Upper lobe of right lung (tissue), 1 donor: ENCODE measurements at regions not wholly inside any gene's neighbourhood (a gene's known extent, or its start where the extent isn't known, plus 50 kb on each side); places are given as distances from the start of the nearest gene placed in this dataset.

Experiments
- ATAC-seq: fragments of 200-7000 bp; cut with Tn5 transposase; one replicate; pipeline ENCODE4 v1.9.1; 2020; ENCODE audit warnings: mild to moderate bottlenecking, moderate library complexity
- DNase-seq: peaks from one replicate; pipeline ENCODE4 v3.0.0-alpha.2; 2020
- H3K27ac ChIP-seq: fragments of 200-600 bp; one replicate; pipeline ENCODE4 v1.8.0; 2022
- H3K27me3 ChIP-seq: fragments of 200-600 bp; one replicate; pipeline ENCODE4 v1.8.0; 2022; ENCODE audit warnings: mild to moderate bottlenecking
- H3K36me3 ChIP-seq: fragments of 200-600 bp; one replicate; pipeline ENCODE4 v1.8.0; 2022
- H3K4me1 ChIP-seq: fragments of 200-600 bp; one replicate; pipeline ENCODE4 v1.8.0; 2022
- H3K4me3 ChIP-seq: fragments of 200-600 bp; one replicate; pipeline ENCODE4 v1.8.0; 2022; ENCODE audit warnings: mild to moderate bottlenecking
- H3K9me3 ChIP-seq: fragments of 200-600 bp; one replicate; pipeline ENCODE4 v1.8.0; 2022
- CTCF ChIP-seq: fragments of 200-600 bp; IDR thresholded peaks from one replicate; pipeline ENCODE4 v1.8.0; 2022; ENCODE audit warnings: antibody characterized with exemption
- intact Hi-C: fragments of 100-400 bp; cut with DNase I; formaldehyde crosslinking; loops from one replicate; pipeline ENCODE4 v1.11.0; 2022
- donor health status: DM: no; HTN: yes; CAD: no; lungs with severe emphysema.

DNA sequence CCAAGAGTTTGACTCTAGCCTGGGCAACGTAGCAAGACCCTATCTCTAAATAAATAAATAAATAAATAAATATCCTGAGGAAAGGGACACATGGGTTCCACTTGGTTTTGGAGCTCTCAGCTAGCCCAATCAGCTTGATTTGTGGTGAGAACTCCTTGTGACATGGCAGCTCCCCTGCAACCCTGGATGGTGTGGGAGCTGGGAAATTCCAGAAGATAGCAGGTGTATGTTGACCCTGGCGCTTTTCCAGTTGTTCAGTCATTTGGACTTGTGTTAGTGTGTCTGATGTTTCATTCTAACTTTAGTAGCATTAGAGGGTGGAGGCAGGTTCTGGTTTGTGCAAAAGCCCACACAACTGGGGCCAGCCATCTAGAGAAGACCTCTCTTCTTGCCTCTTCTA is 148.5 kb upstream of the NCAM1 start:
- TF ChIP-seq CTCF, result no peak
- no peaks in the 10 kb centered on the region for H3K36me3 ChIP-seq
- no peak overlapping the region for H3K27ac ChIP-seq
- no peaks in the 10 kb centered on the region for H3K9me3 ChIP-seq
- DNase-seq (no peak), ATAC-seq (no peak)
- intact Hi-C loops, result no loop called here
- H3K4me1 ChIP-seq, result no peaks in the 10 kb centered on the region
- no peak overlapping the region for H3K4me3 ChIP-seq
- H3K27me3 ChIP-seq, result no peaks in the 10 kb centered on the region

DNA sequence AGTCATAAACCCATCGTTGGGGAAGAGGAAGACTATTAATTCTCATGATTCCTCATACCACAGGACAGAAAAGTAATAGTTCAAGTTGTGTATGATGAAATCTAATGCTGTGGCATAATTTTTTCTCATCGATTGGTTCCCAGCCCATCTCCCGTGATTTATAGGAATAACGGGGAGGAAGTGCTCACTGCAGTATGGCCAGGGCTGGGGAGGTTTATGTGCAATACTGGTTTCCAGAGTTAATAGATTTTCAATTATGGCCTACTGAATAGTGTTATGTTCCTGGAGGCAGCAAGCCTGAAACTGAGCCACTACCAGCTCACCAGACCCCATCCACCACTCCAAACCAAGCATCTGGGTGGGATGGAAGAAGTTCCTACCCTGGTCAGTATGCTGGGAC is 147.1 kb upstream of the NCAM1 start:
- ATAC-seq, result no peak
- intact Hi-C loops, result no loop called here
- DNase-seq, result no peak
- H3K9me3 ChIP-seq, result no peaks in the 10 kb centered on the region
- no peaks in the 10 kb centered on the region for H3K27me3 ChIP-seq
- H3K27ac ChIP-seq, result no peak overlapping the region
- no peaks in the 10 kb centered on the region for H3K4me1 ChIP-seq
- H3K36me3 ChIP-seq, result no peaks in the 10 kb centered on the region
- H3K4me3 ChIP-seq, result no peak overlapping the region
- TF ChIP-seq CTCF, result no peak

GRCh38 chr11:112817376-112817775 is 143.8 kb upstream of the NCAM1 start:
- H3K9me3 ChIP-seq, result no peaks in the 10 kb centered on the region
- H3K4me1 ChIP-seq, result no peaks in the 10 kb centered on the region
- ATAC-seq, result no peak
- no peak overlapping the region for H3K4me3 ChIP-seq
- H3K36me3 ChIP-seq, result no peaks in the 10 kb centered on the region
- H3K27ac ChIP-seq, result no peak overlapping the region
- TF ChIP-seq CTCF, result no peak
- DNase-seq, result no peak
- H3K27me3 ChIP-seq, result no peaks in the 10 kb centered on the region
- intact Hi-C loops, result no loop called here

DNA sequence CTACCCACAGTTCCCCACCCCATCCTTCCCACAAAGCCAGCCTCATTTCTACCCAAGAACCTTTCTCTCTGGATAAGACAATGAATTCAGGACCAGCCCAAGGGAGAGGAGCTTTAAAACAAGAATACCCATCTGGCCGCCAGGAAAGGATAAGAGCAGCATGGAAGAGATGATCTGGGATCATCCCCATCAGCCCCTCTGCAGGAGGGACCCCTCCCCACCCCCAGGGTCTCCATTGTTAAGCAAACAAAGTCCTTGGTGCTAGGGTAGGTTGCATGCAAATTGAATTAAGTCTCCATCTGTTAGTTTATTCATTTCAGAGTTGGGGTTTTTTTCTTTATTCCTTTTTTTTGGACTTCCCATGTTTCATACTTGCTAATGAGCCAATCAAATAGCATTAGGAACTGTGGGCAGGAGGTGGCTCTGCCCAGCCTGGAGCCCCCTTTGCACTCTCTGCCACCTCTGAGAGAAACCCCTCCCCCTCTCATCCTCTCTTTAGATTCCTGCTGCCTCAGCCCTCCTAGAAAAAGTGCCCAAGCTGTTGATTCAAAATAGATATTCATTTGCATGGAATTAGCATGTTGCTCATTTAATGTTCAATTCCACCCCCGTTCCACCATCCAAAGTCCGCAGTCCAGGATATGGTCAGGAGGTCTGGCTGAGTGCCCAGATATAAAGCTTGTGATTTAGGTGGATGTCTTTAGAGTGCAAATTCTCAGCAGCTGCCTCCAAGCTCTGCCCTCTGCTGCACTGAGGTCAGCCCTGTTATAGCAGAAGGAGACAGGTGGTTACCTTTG is 138.5 kb upstream of the NCAM1 start:
- no peaks in the 10 kb centered on the region for H3K36me3 ChIP-seq
- no peak for TF ChIP-seq CTCF
- H3K4me1 ChIP-seq, result no peaks in the 10 kb centered on the region
- DNase-seq (no peak), ATAC-seq (no peak)
- intact Hi-C loops, result no loop called here
- no peak overlapping the region for H3K27ac ChIP-seq
- no peaks in the 10 kb centered on the region for H3K27me3 ChIP-seq
- no peak overlapping the region for H3K4me3 ChIP-seq
- no peaks in the 10 kb centered on the region for H3K9me3 ChIP-seq

DNA sequence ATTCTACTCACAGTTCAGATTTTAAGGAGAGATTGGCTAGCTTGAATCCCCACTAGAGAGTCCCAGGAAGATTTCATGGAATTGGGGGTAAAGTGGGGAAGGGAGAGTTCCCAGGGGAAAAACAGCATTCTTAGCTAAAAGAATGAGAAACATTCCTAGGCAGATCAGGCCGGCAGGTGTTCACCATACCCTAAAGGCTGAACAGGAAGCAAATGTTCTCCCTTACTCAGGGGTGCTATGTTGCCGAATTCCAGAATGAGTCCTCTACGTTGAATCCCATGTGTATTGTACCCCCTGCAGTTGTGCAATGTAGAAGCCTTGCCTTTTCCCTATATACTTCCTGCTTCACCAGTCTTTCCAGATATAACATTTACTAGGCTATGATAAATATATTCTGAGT is 135.2 kb upstream of the NCAM1 start:
- Histone ChIP-seq H3K27ac (no peak overlapping the region), H3K36me3 (no peaks in the 10 kb centered on the region), H3K4me3 (no peak overlapping the region), H3K9me3 (no peaks in the 10 kb centered on the region), H3K4me1 (no peaks in the 10 kb centered on the region), H3K27me3 (no peaks in the 10 kb centered on the region)
- no peak for ATAC-seq
- DNase-seq, result no peak
- intact Hi-C loops, result no loop called here
- no peak for TF ChIP-seq CTCF

- TF ChIP-seq CTCF, result no peak
- no peaks in the 10 kb centered on the region for H3K4me1 ChIP-seq
- H3K27ac ChIP-seq, result no peak overlapping the region
- no peaks in the 10 kb centered on the region for H3K27me3 ChIP-seq
- H3K36me3 ChIP-seq, result no peaks in the 10 kb centered on the region
- no peak overlapping the region for H3K4me3 ChIP-seq
- DNase-seq (no peak), ATAC-seq (no peak)
- no peaks in the 10 kb centered on the region for H3K9me3 ChIP-seq
- intact Hi-C loops, result no loop called here
Measured at GRCh38 chr11:112826788-112827187, 134.4 kb upstream of the NCAM1 start.
